WTC11 (cell line): ENCODE measurements at regions not wholly inside any gene's neighbourhood (a gene's known extent, or its start where the extent isn't known, plus 50 kb on each side); places are given as distances from the start of the nearest gene placed in this dataset.

Experiments used
- ATAC-seq: fragments of 200-7000 bp; cut with Tn5 transposase; 2 replicates; pipeline ENCODE4 v1.10.0; 2021; ENCODE audit warnings: mild to moderate bottlenecking, moderate library complexity
- CTCF ChIA-PET: fragments of 300-600 bp; sonication (Branson Sonifier 250); formaldehyde crosslinking; loops from one replicate; lab custom pipeline; 2021; ENCODE audit warnings: antibody characterized with exemption; lab: Charles Lee
- POLR2A ChIA-PET: fragments of 350-600 bp; sonication (Branson Sonifier 250); formaldehyde crosslinking; loops from one replicate; lab custom pipeline; 2021; ENCODE audit warnings: antibody characterized with exemption; lab: Charles Lee
- DNase-seq: peaks from one replicate; pipeline ENCODE4 v3.0.0; 2021; ENCODE audit warnings: low spot score
- H3K27ac Mint-ChIP-seq: 2 replicates; pipeline ENCODE4 v1.8.0; 2021; ENCODE audit warnings: mixed read lengths
- H3K27me3 Mint-ChIP-seq: 2 replicates; pipeline ENCODE4 v1.8.0; 2021; ENCODE audit warnings: low read depth, mild to moderate bottlenecking, moderate library complexity, mixed read lengths
- H3K36me3 Mint-ChIP-seq: 2 replicates; pipeline ENCODE4 v1.8.0; 2021; ENCODE audit warnings: mixed read lengths
- H3K4me1 Mint-ChIP-seq: 2 replicates; pipeline ENCODE4 v1.8.0; 2022; ENCODE audit warnings: mixed read lengths
- H3K4me3 Mint-ChIP-seq: 2 replicates; pipeline ENCODE4 v1.8.0; 2021; ENCODE audit warnings: mild to moderate bottlenecking, moderate library complexity, mixed read lengths
- H3K9me3 Mint-ChIP-seq: 2 replicates; pipeline ENCODE4 v1.8.0; 2021; ENCODE audit warnings: mixed read lengths
- AFF4 ChIP-seq: sonication (generic); formaldehyde crosslinking; IDR thresholded peaks from 2 replicates; pipeline ENCODE4 v1.8.1; 2023; ENCODE audit warnings: mild to moderate bottlenecking, missing genetic modification reagents, borderline replicate concordance
- CDX4 ChIP-seq: fragments of 250-450 bp; sonication (Bioruptor Pico); IDR thresholded peaks from 2 replicates; pipeline ENCODE4 v1.9.0; 2021; ENCODE audit warnings: moderate library complexity, mild to moderate bottlenecking, inconsistent platforms, borderline replicate concordance
- E2F4 ChIP-seq: sonication (generic); formaldehyde crosslinking; IDR thresholded peaks from 2 replicates; pipeline ENCODE4 v1.8.1; 2022; ENCODE audit warnings: low read depth, mild to moderate bottlenecking, moderate library complexity, missing genetic modification reagents, borderline replicate concordance
- ESRRA ChIP-seq: sonication (generic); formaldehyde crosslinking; IDR thresholded peaks from 2 replicates; pipeline ENCODE4 v1.8.1; 2022; ENCODE audit warnings: mild to moderate bottlenecking, missing genetic modification reagents, borderline replicate concordance
- FOXJ3 ChIP-seq: sonication (generic); formaldehyde crosslinking; IDR thresholded peaks from 2 replicates; pipeline ENCODE4 v1.9.0; 2021; ENCODE audit warnings: missing genetic modification reagents, mild to moderate bottlenecking, borderline replicate concordance
- HMGA2 ChIP-seq: fragments of 250-450 bp; sonication (Bioruptor Pico); IDR thresholded peaks from 2 replicates; pipeline ENCODE4 v1.4.0; 2021; ENCODE audit warnings: mild to moderate bottlenecking, moderate library complexity
- NR1H2 ChIP-seq: sonication (generic); formaldehyde crosslinking; IDR thresholded peaks from 2 replicates; pipeline ENCODE4 v1.9.0; 2021; ENCODE audit warnings: mild to moderate bottlenecking, moderate library complexity, missing genetic modification reagents
- OVOL2 ChIP-seq: fragments of 250-450 bp; sonication (Bioruptor Pico); IDR thresholded peaks from 2 replicates; pipeline ENCODE4 v1.9.0; 2021; ENCODE audit warnings: mild to moderate bottlenecking, borderline replicate concordance
- RELA ChIP-seq: sonication (generic); formaldehyde crosslinking; IDR thresholded peaks from 2 replicates; pipeline ENCODE4 v1.8.1; 2022; ENCODE audit warnings: missing genetic modification reagents, mild to moderate bottlenecking, borderline replicate concordance
- SMAD4 ChIP-seq: sonication (generic); formaldehyde crosslinking; IDR thresholded peaks from 2 replicates; pipeline ENCODE4 v1.8.0; 2022; ENCODE audit warnings: mild to moderate bottlenecking, missing genetic modification reagents
- TEAD1 ChIP-seq: sonication (generic); formaldehyde crosslinking; IDR thresholded peaks from 2 replicates; pipeline ENCODE4 v1.8.0; 2022; ENCODE audit warnings: mild to moderate bottlenecking, missing genetic modification reagents
- ZBTB43 ChIP-seq: sonication (generic); formaldehyde crosslinking; IDR thresholded peaks from 2 replicates; pipeline ENCODE4 v1.8.1; 2023; ENCODE audit warnings: mild to moderate bottlenecking, missing genetic modification reagents
- ZNF416 ChIP-seq: fragments of 250-450 bp; sonication (Bioruptor Pico); IDR thresholded peaks from 2 replicates; pipeline ENCODE4 v1.9.0; 2021; ENCODE audit warnings: mild to moderate bottlenecking, inconsistent platforms
- ZNF512 ChIP-seq: sonication (generic); formaldehyde crosslinking; IDR thresholded peaks from 2 replicates; pipeline ENCODE4 v1.8.1; 2022; ENCODE audit warnings: missing genetic modification reagents, borderline replicate concordance
- TF ChIP-seq, protein P1 (sequence below): fragments of 250-450 bp; sonication (Bioruptor Pico); IDR thresholded peaks from 2 replicates; pipeline ENCODE4 v1.9.0; 2021; ENCODE audit warnings: mild to moderate bottlenecking, borderline replicate concordance
- TF ChIP-seq, protein P2 (sequence below): sonication (generic); formaldehyde crosslinking; conservative IDR thresholded peaks from 2 replicates; pipeline ENCODE4 v1.8.1; 2022; ENCODE audit warnings: mild to moderate bottlenecking, missing genetic modification reagents

DNA sequence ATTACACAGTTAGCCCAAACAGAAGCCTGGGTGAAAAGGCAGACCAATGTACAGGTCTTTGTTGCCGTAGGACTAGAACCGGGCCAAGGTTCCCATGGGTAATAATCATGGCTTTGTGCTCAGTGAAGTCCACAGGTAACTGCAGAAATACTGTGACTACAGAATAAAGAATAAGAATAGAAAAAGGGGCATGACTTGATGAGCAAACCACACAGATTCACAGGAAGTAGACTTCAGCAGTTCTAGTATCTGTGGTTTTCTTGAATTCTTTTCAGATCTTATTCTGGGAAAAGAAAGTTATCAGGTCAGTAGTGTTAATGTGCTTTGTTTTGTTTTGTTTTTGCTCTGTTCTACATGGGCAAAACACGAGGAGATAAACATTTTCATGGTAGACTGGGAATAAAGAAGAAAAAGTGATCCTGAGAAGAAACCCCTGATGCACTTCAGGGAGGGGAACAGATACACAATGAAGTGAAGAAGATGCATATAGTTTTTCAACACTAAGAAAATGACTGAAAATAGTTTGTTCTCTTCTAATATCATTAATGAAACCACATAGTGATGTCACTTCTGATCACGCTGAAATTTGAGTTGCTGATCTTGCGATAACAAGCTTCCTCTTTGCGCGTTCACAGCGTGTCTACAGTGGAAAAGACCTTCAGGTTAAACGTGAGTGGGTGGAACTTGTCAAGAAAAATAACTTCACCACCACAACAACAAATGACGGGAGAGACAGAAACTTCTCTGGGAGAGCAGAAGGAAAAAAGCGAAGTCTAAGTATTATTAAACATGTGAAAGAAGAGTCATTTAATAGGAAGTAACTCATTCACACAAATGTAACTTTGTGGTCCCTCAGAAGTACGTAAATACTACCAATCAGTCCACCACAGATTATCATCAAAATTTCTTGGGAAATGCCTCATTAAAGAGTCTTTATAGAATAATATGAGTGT, 315.8 kb upstream of the SATB1 start:
- Mint-ChIP-seq H3K27ac (no peak overlapping the region), H3K9me3 (no peaks in the 10 kb centered on the region), H3K4me1 (peaks cover 5% of the 10 kb centered on the region), H3K27me3 (no peaks in the 10 kb centered on the region), H3K4me3 (no peak overlapping the region), H3K36me3 (no peaks in the 10 kb centered on the region)
- DNase-seq: no peak
- ChIA-PET POLR2A (no interaction called here), CTCF (interaction anchor here (1.1 kb wide), 1 partner anchor 182 kb away, joined by 3 read pairs; no protein-coding TSS in a partner anchor)
- ATAC-seq: no peak
- TF ChIP-seq RELA: no peak
- TF ChIP-seq, protein P1, sequence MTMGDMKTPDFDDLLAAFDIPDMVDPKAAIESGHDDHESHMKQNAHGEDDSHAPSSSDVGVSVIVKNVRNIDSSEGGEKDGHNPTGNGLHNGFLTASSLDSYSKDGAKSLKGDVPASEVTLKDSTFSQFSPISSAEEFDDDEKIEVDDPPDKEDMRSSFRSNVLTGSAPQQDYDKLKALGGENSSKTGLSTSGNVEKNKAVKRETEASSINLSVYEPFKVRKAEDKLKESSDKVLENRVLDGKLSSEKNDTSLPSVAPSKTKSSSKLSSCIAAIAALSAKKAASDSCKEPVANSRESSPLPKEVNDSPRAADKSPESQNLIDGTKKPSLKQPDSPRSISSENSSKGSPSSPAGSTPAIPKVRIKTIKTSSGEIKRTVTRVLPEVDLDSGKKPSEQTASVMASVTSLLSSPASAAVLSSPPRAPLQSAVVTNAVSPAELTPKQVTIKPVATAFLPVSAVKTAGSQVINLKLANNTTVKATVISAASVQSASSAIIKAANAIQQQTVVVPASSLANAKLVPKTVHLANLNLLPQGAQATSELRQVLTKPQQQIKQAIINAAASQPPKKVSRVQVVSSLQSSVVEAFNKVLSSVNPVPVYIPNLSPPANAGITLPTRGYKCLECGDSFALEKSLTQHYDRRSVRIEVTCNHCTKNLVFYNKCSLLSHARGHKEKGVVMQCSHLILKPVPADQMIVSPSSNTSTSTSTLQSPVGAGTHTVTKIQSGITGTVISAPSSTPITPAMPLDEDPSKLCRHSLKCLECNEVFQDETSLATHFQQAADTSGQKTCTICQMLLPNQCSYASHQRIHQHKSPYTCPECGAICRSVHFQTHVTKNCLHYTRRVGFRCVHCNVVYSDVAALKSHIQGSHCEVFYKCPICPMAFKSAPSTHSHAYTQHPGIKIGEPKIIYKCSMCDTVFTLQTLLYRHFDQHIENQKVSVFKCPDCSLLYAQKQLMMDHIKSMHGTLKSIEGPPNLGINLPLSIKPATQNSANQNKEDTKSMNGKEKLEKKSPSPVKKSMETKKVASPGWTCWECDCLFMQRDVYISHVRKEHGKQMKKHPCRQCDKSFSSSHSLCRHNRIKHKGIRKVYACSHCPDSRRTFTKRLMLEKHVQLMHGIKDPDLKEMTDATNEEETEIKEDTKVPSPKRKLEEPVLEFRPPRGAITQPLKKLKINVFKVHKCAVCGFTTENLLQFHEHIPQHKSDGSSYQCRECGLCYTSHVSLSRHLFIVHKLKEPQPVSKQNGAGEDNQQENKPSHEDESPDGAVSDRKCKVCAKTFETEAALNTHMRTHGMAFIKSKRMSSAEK (CRISPR knock-in tag): no peak
- no peak for TF ChIP-seq NR1H2 (CRISPR knock-in tag)
- no peak for TF ChIP-seq AFF4 (CRISPR knock-in tag)
- no peak for TF ChIP-seq TEAD1 (CRISPR knock-in tag)
- TF ChIP-seq ZBTB43 (CRISPR knock-in tag): no peak
- TF ChIP-seq ESRRA (CRISPR knock-in tag): no peak
- TF ChIP-seq ZNF416 (CRISPR knock-in tag): no peak
- TF ChIP-seq HMGA2 (CRISPR knock-in tag): no peak
- no peak for TF ChIP-seq E2F4
- TF ChIP-seq, protein P2, sequence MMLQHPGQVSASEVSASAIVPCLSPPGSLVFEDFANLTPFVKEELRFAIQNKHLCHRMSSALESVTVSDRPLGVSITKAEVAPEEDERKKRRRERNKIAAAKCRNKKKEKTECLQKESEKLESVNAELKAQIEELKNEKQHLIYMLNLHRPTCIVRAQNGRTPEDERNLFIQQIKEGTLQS (CRISPR knock-in tag): no peak
- no peak for TF ChIP-seq SMAD4 (CRISPR knock-in tag)
- TF ChIP-seq CDX4 (CRISPR knock-in tag): no peak
- no peak for TF ChIP-seq FOXJ3 (CRISPR knock-in tag)
- TF ChIP-seq OVOL2 (CRISPR knock-in tag): no peak
- no peak for TF ChIP-seq ZNF512
- TF ChIP-seq, all 79 proteins: peak for 0
